Caco-2 (cell line): ENCODE measurements at regions not wholly inside any gene's neighbourhood (a gene's known extent, or its start where the extent isn't known, plus 50 kb on each side); places are given as distances from the start of the nearest gene placed in this dataset.

Experiments
- BruUV-seq: library from RNA; stranded (reverse); fragments of 400-500 nt; replicated peaks from 2 replicates; lab custom pipeline; 2021; lab: Mats Ljungman, UMichigan
- CTCF ChIA-PET: fragments of 300-600 bp; sonication (Branson Sonifier 250); formaldehyde crosslinking; loops from one replicate; lab custom pipeline; 2022; ENCODE audit warnings: antibody characterized with exemption; lab: Charles Lee
- POLR2A ChIA-PET: fragments of 300-600 bp; sonication (Branson Sonifier 250); formaldehyde crosslinking; loops from one replicate; lab custom pipeline; 2022; ENCODE audit warnings: antibody characterized with exemption; lab: Charles Lee
- DNase-seq, 2 experiments: peaks; one replicate each; pipeline versions ENCODE4 v3.0.0 to v3.0.0-alpha.2; 2020 to 2022
- H3K27me3 ChIP-seq: replicated peaks from 2 replicates; pipeline ENCODE4 v1.6.0; 2011; ENCODE audit warnings: low read length; ENCODE audit not compliant: control insufficient read depth, insufficient read depth
- H3K36me3 ChIP-seq: 2 replicates; pipeline ENCODE4 v1.5.1; 2011; ENCODE audit warnings: low read length; ENCODE audit not compliant: control insufficient read depth, insufficient read depth
- H3K4me1 ChIP-seq: fragments of 250-450 bp; sonication (Bioruptor Pico); 2 replicates; pipeline ENCODE4 v1.5.1; 2020; ENCODE audit warnings: mild to moderate bottlenecking
- H3K4me3 ChIP-seq: 2 replicates; pipeline ENCODE4 v1.5.1; 2011; ENCODE audit warnings: low read depth, mild to moderate bottlenecking, control low read depth, low read length
- H3K9me3 ChIP-seq: fragments of 250-450 bp; sonication (Bioruptor Pico); 2 replicates; pipeline ENCODE4 v1.5.1; 2020; ENCODE audit warnings: mild to moderate bottlenecking, moderate library complexity
- H3K27ac Mint-ChIP-seq: one replicate; pipeline ENCODE4 v1.8.0; 2022; ENCODE audit warnings: mixed read lengths; ENCODE audit not compliant: unreplicated experiment
- H3K27me3 Mint-ChIP-seq: one replicate; pipeline ENCODE4 v1.8.0; 2022; ENCODE audit warnings: mixed read lengths; ENCODE audit not compliant: insufficient read depth, unreplicated experiment
- H3K36me3 Mint-ChIP-seq: one replicate; pipeline ENCODE4 v1.8.0; 2022; ENCODE audit warnings: mild to moderate bottlenecking, mixed read lengths; ENCODE audit not compliant: insufficient read depth, unreplicated experiment
- H3K4me1 Mint-ChIP-seq: one replicate; pipeline ENCODE4 v1.8.0; 2022; ENCODE audit warnings: low read depth, mixed read lengths; ENCODE audit not compliant: unreplicated experiment
- H3K4me3 Mint-ChIP-seq: one replicate; pipeline ENCODE4 v1.8.0; 2022; ENCODE audit warnings: mild to moderate bottlenecking, moderate library complexity, mixed read lengths; ENCODE audit not compliant: unreplicated experiment
- H3K9me3 Mint-ChIP-seq: one replicate; pipeline ENCODE4 v1.8.0; 2022; ENCODE audit warnings: mixed read lengths; ENCODE audit not compliant: unreplicated experiment
- CTCF ChIP-seq, 2 experiments: fragments of 200-600 bp in 1 of 2; IDR thresholded peaks; 1 replicate in 1 of 2; 2 replicates in 1 of 2; pipeline versions ENCODE4 v1.5.1 to v1.8.0; 2011 to 2022; ENCODE audit warnings: antibody characterized with exemption in 1 of 2, control low read depth in 1 of 2, inconsistent platforms in 1 of 2, low read depth in 1 of 2, low read length in 1 of 2, mild to moderate bottlenecking in 1 of 2, moderate library complexity in 1 of 2; ENCODE audit not compliant: insufficient read depth in 1 of 2, severe bottlenecking in 1 of 2, unreplicated experiment in 1 of 2
- intact Hi-C: fragments of 100-400 bp; cut with micrococcal nuclease; formaldehyde crosslinking; loops from one replicate; pipeline ENCODE4 v1.10.0; 2022; ENCODE audit not compliant: unreplicated experiment

- Mint-ChIP-seq H3K27me3 (peaks cover 7% of the 10 kb centered on the region), H3K36me3 (no peaks in the 10 kb centered on the region), H3K4me3 (no peak overlapping the region), H3K4me1 (no peaks in the 10 kb centered on the region), H3K27ac (no peak overlapping the region), H3K9me3 (peaks cover 20% of the 10 kb centered on the region)
- Histone ChIP-seq H3K9me3 (0 out of 2 replicates have a peak, but pooled peaks cover 8% of the 10 kb centered on the region), H3K4me1 (no peaks in the 10 kb centered on the region), H3K27me3 (no peaks in the 10 kb centered on the region), H3K36me3 (no peaks in the 10 kb centered on the region), H3K4me3 (no peak overlapping the region)
- no peak for TF ChIP-seq CTCF (IDR thresholded peaks at IDR 0.05; ENCODE audit: insufficient read depth in 1 of 2, low read depth in 1 of 2, low read length in 1 of 2, severe bottlenecking in 1 of 2, unreplicated experiment in 1 of 2)
- intact Hi-C loops = no loop called here
- BruUV-seq = no TSS peak
- ChIA-PET POLR2A (no interaction called here), CTCF (no interaction called here)
- DNase-seq = no peak
These were observed 316.5 kb downstream of the CDH26 start for GRCh38 chr20:60274717-60275116.

GRCh38 chr20:60281295-60281694 lies 323.1 kb downstream of the CDH26 start:
- no TSS peak for BruUV-seq
- no peak for DNase-seq
- Histone ChIP-seq H3K27me3 (no peaks in the 10 kb centered on the region), H3K9me3 (peaks cover 51% of the 10 kb centered on the region), H3K36me3 (no peaks in the 10 kb centered on the region), H3K4me1 (no peaks in the 10 kb centered on the region), H3K4me3 (no peak overlapping the region)
- Mint-ChIP-seq H3K9me3 (peaks cover 46% of the 10 kb centered on the region), H3K36me3 (no peaks in the 10 kb centered on the region), H3K4me1 (no peaks in the 10 kb centered on the region), H3K4me3 (no peak overlapping the region), H3K27me3 (no peaks in the 10 kb centered on the region), H3K27ac (no peak overlapping the region)
- ChIA-PET POLR2A (no interaction called here), CTCF (no interaction called here)
- intact Hi-C loops = no loop called here
- TF ChIP-seq CTCF (IDR thresholded peaks at IDR 0.05; ENCODE audit: insufficient read depth in 1 of 2, low read depth in 1 of 2, low read length in 1 of 2, severe bottlenecking in 1 of 2, unreplicated experiment in 1 of 2) = no peak

DNA sequence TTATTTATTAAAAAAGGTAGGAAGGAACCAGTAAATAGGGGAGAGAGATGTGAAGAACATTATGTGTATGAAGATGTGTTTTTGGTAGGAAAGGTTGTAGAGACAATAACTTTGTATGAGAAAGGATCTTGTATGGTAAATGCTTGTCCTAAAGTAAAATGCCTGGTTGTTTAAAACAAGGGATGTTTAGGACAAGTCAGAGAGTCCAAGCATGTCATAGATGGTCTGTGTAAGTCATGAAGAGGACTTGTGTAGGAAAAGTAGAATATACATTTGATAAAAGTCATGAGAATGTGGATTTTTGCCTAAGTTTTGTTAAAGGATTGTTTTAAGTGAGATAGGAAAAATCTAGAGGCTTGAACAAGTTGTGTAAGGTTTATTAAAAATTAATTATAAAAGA lies 325.1 kb downstream of the CDH26 start:
- Histone ChIP-seq H3K4me1 (no peaks in the 10 kb centered on the region), H3K36me3 (no peaks in the 10 kb centered on the region), H3K9me3 (peaks cover 50% of the 10 kb centered on the region), H3K27me3 (no peaks in the 10 kb centered on the region), H3K4me3 (no peak overlapping the region)
- intact Hi-C loops = no loop called here
- Mint-ChIP-seq H3K27me3 (no peaks in the 10 kb centered on the region), H3K4me3 (no peak overlapping the region), H3K27ac (no peak overlapping the region), H3K36me3 (no peaks in the 10 kb centered on the region), H3K4me1 (no peaks in the 10 kb centered on the region), H3K9me3 (peaks cover 53% of the 10 kb centered on the region)
- BruUV-seq = no TSS peak
- TF ChIP-seq CTCF (IDR thresholded peaks at IDR 0.05; ENCODE audit: insufficient read depth in 1 of 2, low read depth in 1 of 2, low read length in 1 of 2, severe bottlenecking in 1 of 2, unreplicated experiment in 1 of 2) = no peak
- peak in 1 of 2 experiments; percentile 44 for DNase-seq
- CTCF ChIA-PET = no interaction called here
- POLR2A ChIA-PET = no interaction called here
